Mesendoderm (in vitro differentiated cells): ENCODE measurements at regions not wholly inside any gene's neighbourhood (a gene's known extent, or its start where the extent isn't known, plus 50 kb on each side); places are given as distances from the start of the nearest gene placed in this dataset.

Source experiments
- DNase-seq: peaks from one replicate; pipeline ENCODE4 v3.0.0; 2013
- H2AK5ac ChIP-seq: 2 replicates; pipeline ENCODE4 v1.6.1; 2013; ENCODE audit warnings: low read length, inconsistent platforms
- H2BK120ac ChIP-seq: 2 replicates; pipeline ENCODE4 v1.6.1; 2013; ENCODE audit warnings: low read depth, mild to moderate bottlenecking, low read length, moderate library complexity, mixed read lengths
- H2BK15ac ChIP-seq: replicated peaks from 2 replicates; pipeline ENCODE4 v1.6.1; 2013; ENCODE audit warnings: low read depth, mild to moderate bottlenecking, moderate library complexity
- H2BK5ac ChIP-seq: 2 replicates; pipeline ENCODE4 v1.6.1; 2013; ENCODE audit warnings: low read length, inconsistent platforms
- H3K18ac ChIP-seq: 2 replicates; pipeline ENCODE4 v1.6.1; 2013; ENCODE audit warnings: mild to moderate bottlenecking, low read length, mixed read lengths
- H3K23ac ChIP-seq: one replicate; pipeline ENCODE4 v1.6.1; 2013; ENCODE audit warnings: low read length
- H3K27ac ChIP-seq: 2 replicates; pipeline ENCODE4 v1.5.1; 2013; ENCODE audit warnings: low read depth, mild to moderate bottlenecking, inconsistent platforms, low read length, moderate library complexity
- H3K27me3 ChIP-seq: 2 replicates; pipeline ENCODE4 v1.6.1; 2013; ENCODE audit warnings: low read length, control low read depth, mild to moderate bottlenecking, inconsistent platforms; ENCODE audit not compliant: insufficient read depth, poor library complexity
- H3K36me3 ChIP-seq: 2 replicates; pipeline ENCODE4 v1.6.1; 2013; ENCODE audit warnings: low read length, inconsistent platforms; ENCODE audit not compliant: control insufficient read depth, insufficient read depth
- H3K4ac ChIP-seq: one replicate; pipeline ENCODE4 v1.6.1; 2013; ENCODE audit warnings: low read depth, mild to moderate bottlenecking, low read length, moderate library complexity
- H3K4me1 ChIP-seq: 2 replicates; pipeline ENCODE4 v1.6.1; 2013; ENCODE audit warnings: low read depth, low read length, inconsistent platforms; ENCODE audit not compliant: control insufficient read depth
- H3K4me2 ChIP-seq: 2 replicates; pipeline ENCODE4 v1.6.1; 2013; ENCODE audit warnings: low read length
- H3K4me3 ChIP-seq: 2 replicates; pipeline ENCODE4 v1.5.1; 2013; ENCODE audit warnings: mild to moderate bottlenecking, low read length
- H3K56ac ChIP-seq: one replicate; pipeline ENCODE4 v1.6.1; 2013; ENCODE audit warnings: low read length
- H3K79me1 ChIP-seq: 2 replicates; pipeline ENCODE4 v1.6.1; 2013; ENCODE audit warnings: low read length, inconsistent platforms
- H3K79me2 ChIP-seq: 2 replicates; pipeline ENCODE4 v1.6.1; 2013; ENCODE audit warnings: mild to moderate bottlenecking, low read length; ENCODE audit not compliant: control insufficient read depth, insufficient read depth
- H3K9ac ChIP-seq: 2 replicates; pipeline ENCODE4 v1.6.1; 2013; ENCODE audit warnings: low read length, inconsistent platforms
- H4K5ac ChIP-seq: one replicate; pipeline ENCODE4 v1.6.1; 2013; ENCODE audit warnings: low read length
- H4K8ac ChIP-seq: one replicate; pipeline ENCODE4 v1.6.1; 2013; ENCODE audit warnings: low read depth, mild to moderate bottlenecking, control low read depth, low read length, moderate library complexity
- WGBS: extraction: QIAGEN DNeasy Blood & Tissue Kit; methylation state at CpG from one replicate; pipeline ENCODE4 v1.1.7; 2013; ENCODE audit warnings: low lambda C conversion rate, missing lambda C conversion rate; ENCODE audit not compliant: insufficient coverage; ENCODE audit errors: extremely low coverage; 5-methylcytosine and 5-hydroxymethylcytosine counted together

DNA sequence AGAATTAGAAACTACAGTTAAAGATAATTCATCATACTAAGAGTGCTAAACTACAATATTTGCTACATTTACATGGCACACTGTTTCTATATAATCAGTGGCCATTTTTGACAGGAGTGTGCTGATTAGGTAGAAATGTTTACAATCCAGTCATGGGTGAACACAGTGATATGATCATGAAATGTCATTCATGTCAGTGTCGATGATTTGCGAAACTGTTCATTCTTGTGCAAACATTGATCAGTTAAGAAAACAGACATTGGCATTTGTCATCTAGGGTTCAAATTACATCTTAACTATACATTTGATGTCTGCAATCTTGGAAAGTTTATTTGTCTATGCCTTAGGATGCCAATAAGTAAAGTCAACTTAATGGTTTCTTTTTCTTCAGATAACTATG lies 474.9 kb downstream of the DOK5 start:
- Histone ChIP-seq H2BK15ac (no peak overlapping the region), H3K27me3 (no peaks in the 10 kb centered on the region), H4K5ac (no peak overlapping the region), H2BK120ac (no peak overlapping the region), H2BK5ac (no peak overlapping the region), H3K79me2 (no peaks in the 10 kb centered on the region), H3K18ac (no peak overlapping the region), H3K56ac (no peak overlapping the region), H3K4me2 (no peak overlapping the region), H3K23ac (no peak overlapping the region), H3K4ac (no peak overlapping the region), H3K4me1 (no peaks in the 10 kb centered on the region), H3K79me1 (no peaks in the 10 kb centered on the region), H3K4me3 (no peak overlapping the region), H2AK5ac (no peak overlapping the region), H4K8ac (no peak overlapping the region), H3K27ac (no peak overlapping the region), H3K36me3 (no peaks in the 10 kb centered on the region), H3K9ac (no peak overlapping the region)
- no CpG with 5 or more reads among the region's 2 CpGs for WGBS
- no peak for DNase-seq

- H3K18ac ChIP-seq, result no peak overlapping the region
- no peaks in the 10 kb centered on the region for H3K4me1 ChIP-seq
- no peak overlapping the region for H3K23ac ChIP-seq
- H3K36me3 ChIP-seq, result no peaks in the 10 kb centered on the region
- WGBS, result no CpG with 5 or more reads among the region's 4 CpGs
- H3K9ac ChIP-seq, result no peak overlapping the region
- H4K5ac ChIP-seq, result no peak overlapping the region
- no peak overlapping the region for H2AK5ac ChIP-seq
- no peak overlapping the region for H2BK15ac ChIP-seq
- H3K27me3 ChIP-seq, result no peaks in the 10 kb centered on the region
- H4K8ac ChIP-seq, result no peak overlapping the region
- H2BK120ac ChIP-seq, result no peak overlapping the region
- H3K4ac ChIP-seq, result no peak overlapping the region
- H3K4me3 ChIP-seq, result no peak overlapping the region
- peak; percentile 0 for DNase-seq
- H3K56ac ChIP-seq, result no peak overlapping the region
- H3K79me1 ChIP-seq, result no peaks in the 10 kb centered on the region
- H3K27ac ChIP-seq, result no peak overlapping the region
- no peaks in the 10 kb centered on the region for H3K79me2 ChIP-seq
- H3K4me2 ChIP-seq, result no peak overlapping the region
- H2BK5ac ChIP-seq, result no peak overlapping the region
Measured at GRCh38 chr20:54941666-54942065, 466.3 kb downstream of the DOK5 start.

GRCh38 chr20:54940522-54940921 lies 465.1 kb downstream of the DOK5 start:
- Histone ChIP-seq H3K9ac (no peak overlapping the region), H4K8ac (no peak overlapping the region), H2BK5ac (no peak overlapping the region), H4K5ac (no peak overlapping the region), H3K4me1 (no peaks in the 10 kb centered on the region), H3K23ac (no peak overlapping the region), H3K27me3 (no peaks in the 10 kb centered on the region), H3K4me3 (no peak overlapping the region), H3K4ac (no peak overlapping the region), H2AK5ac (no peak overlapping the region), H3K36me3 (no peaks in the 10 kb centered on the region), H3K79me2 (no peaks in the 10 kb centered on the region), H2BK15ac (no peak overlapping the region), H3K27ac (no peak overlapping the region), H3K56ac (no peak overlapping the region), H3K4me2 (no peak overlapping the region), H3K79me1 (no peaks in the 10 kb centered on the region), H3K18ac (no peak overlapping the region), H2BK120ac (no peak overlapping the region)
- WGBS, result no CpG with 5 or more reads among the region's 4 CpGs
- no peak for DNase-seq

- Histone ChIP-seq H4K5ac (no peak overlapping the region), H3K23ac (no peak overlapping the region), H3K79me2 (no peaks in the 10 kb centered on the region), H3K18ac (no peak overlapping the region), H3K36me3 (no peaks in the 10 kb centered on the region), H2BK5ac (no peak overlapping the region), H2BK120ac (no peak overlapping the region), H2AK5ac (no peak overlapping the region), H3K4me3 (no peak overlapping the region), H3K4ac (no peak overlapping the region), H3K56ac (no peak overlapping the region), H3K79me1 (no peaks in the 10 kb centered on the region), H3K27me3 (no peaks in the 10 kb centered on the region), H3K9ac (no peak overlapping the region), H3K4me2 (no peak overlapping the region), H3K27ac (no peak overlapping the region), H2BK15ac (no peak overlapping the region), H3K4me1 (no peaks in the 10 kb centered on the region), H4K8ac (no peak overlapping the region)
- no CpG with 5 or more reads among the region's 1 CpG for WGBS
- DNase-seq, result peak; percentile 25
Measured at GRCh38 chr20:54938707-54939106, 463.3 kb downstream of the DOK5 start.

- no peak overlapping the region for H3K56ac ChIP-seq
Measured at GRCh38 chr20:54933212-54933904, 458.0 kb downstream of the DOK5 start.

GRCh38 chr20:54929191-54929590 lies 453.8 kb downstream of the DOK5 start:
- Histone ChIP-seq H3K27ac (no peak overlapping the region), H3K4me1 (no peaks in the 10 kb centered on the region), H2BK5ac (no peak overlapping the region), H3K18ac (no peak overlapping the region), H3K56ac (no peak overlapping the region), H3K4me2 (no peak overlapping the region), H3K23ac (no peak overlapping the region), H2BK15ac (no peak overlapping the region), H3K4ac (no peak overlapping the region), H3K79me1 (no peaks in the 10 kb centered on the region), H4K5ac (no peak overlapping the region), H3K9ac (no peak overlapping the region), H3K4me3 (no peak overlapping the region), H4K8ac (no peak overlapping the region), H3K36me3 (no peaks in the 10 kb centered on the region), H3K27me3 (no peaks in the 10 kb centered on the region), H2AK5ac (no peak overlapping the region), H2BK120ac (no peak overlapping the region), H3K79me2 (no peaks in the 10 kb centered on the region)
- no peak for DNase-seq
- no CpG with 5 or more reads among the region's 4 CpGs for WGBS

More at GRCh38 chr20:54933212-54933904, 458.0 kb downstream of the DOK5 start:
- H3K18ac ChIP-seq, result no peak overlapping the region
- no peak overlapping the region for H3K23ac ChIP-seq
- no peak overlapping the region for H2BK120ac ChIP-seq
- no CpG with 5 or more reads among the region's 3 CpGs for WGBS
- no peaks in the 10 kb centered on the region for H3K36me3 ChIP-seq
- H3K4ac ChIP-seq, result no peak overlapping the region
- no peak overlapping the region for H4K5ac ChIP-seq
- H3K27me3 ChIP-seq, result no peaks in the 10 kb centered on the region
- no peak overlapping the region for H4K8ac ChIP-seq
- no peak overlapping the region for H3K27ac ChIP-seq
- H3K4me1 ChIP-seq, result no peaks in the 10 kb centered on the region
- H3K4me2 ChIP-seq, result no peak overlapping the region
- DNase-seq, result no peak
- no peaks in the 10 kb centered on the region for H3K79me1 ChIP-seq
- no peak overlapping the region for H2BK5ac ChIP-seq
- no peak overlapping the region for H3K9ac ChIP-seq
- no peak overlapping the region for H2AK5ac ChIP-seq
- no peak overlapping the region for H3K4me3 ChIP-seq
- H2BK15ac ChIP-seq, result no peak overlapping the region
- H3K79me2 ChIP-seq, result no peaks in the 10 kb centered on the region
